Stomach (tissue), 8 donors: ENCODE measurements at regions not wholly inside any gene's neighbourhood (a gene's known extent, or its start where the extent isn't known, plus 50 kb on each side); places are given as distances from the start of the nearest gene placed in this dataset.
A peak's percentile ranks its signal among the peaks of the same experiment; 100 is the strongest.

Experiments
- DNase-seq, 2 donors: peaks; one replicate each; pipeline versions ENCODE4 v3.0.0 to v3.0.0-alpha.2; 2013 to 2019
- H3K27ac ChIP-seq, 5 donors: fragments of 200-600 bp in 4 of 5; sonication (generic) in 4 of 5; one replicate each; pipeline ENCODE4 v1.5.1; 2013 to 2019; ENCODE audit warnings: mild to moderate bottlenecking in 1 of 5, moderate library complexity in 1 of 5
- H3K27me3 ChIP-seq, 3 donors: fragments of 200-600 bp; sonication (generic); one replicate each; pipeline ENCODE4 v1.5.1; 2017 to 2019; ENCODE audit warnings: mixed run types in 1 of 3
- H3K36me3 ChIP-seq, 4 donors: fragments of 200-600 bp; sonication (generic); 1 replicate in 3 of 4; 2 replicates in 1 of 4; pipeline ENCODE4 v1.5.1; 2016 to 2019
- H3K4me1 ChIP-seq, 4 donors: fragments of 200-600 bp; sonication (generic); one replicate each; pipeline ENCODE4 v1.5.1; 2016 to 2019
- H3K4me3 ChIP-seq, 4 donors: fragments of 200-600 bp; sonication (generic) in 3 of 4; one replicate each; pipeline ENCODE4 v1.5.1; 2016 to 2019; ENCODE audit warnings: mild to moderate bottlenecking in 1 of 4
- H3K9me3 ChIP-seq, 4 donors: fragments of 200-600 bp; sonication (generic); one replicate each; pipeline ENCODE4 v1.5.1; 2016 to 2019
- CTCF ChIP-seq, 7 experiments: fragments of 450-650 bp in 4 of 7; fragments of 200-600 bp in 3 of 7; sonication (generic) in 3 of 7; IDR thresholded peaks; one replicate each; pipeline ENCODE4 v1.5.1; 2016 to 2019; ENCODE audit warnings: antibody characterized with exemption in 7 of 7, control low read depth in 2 of 7, mild to moderate bottlenecking in 1 of 7
- EP300 ChIP-seq: sonication (generic); formaldehyde crosslinking; IDR thresholded peaks from one replicate; pipeline ENCODE4 v1.6.1; 2017; ENCODE audit warnings: antibody characterized with exemption
- POLR2A ChIP-seq, 4 donors: fragments of 450-650 bp; IDR thresholded peaks; one replicate each; pipeline ENCODE4 v1.6.1; 2016; ENCODE audit warnings: antibody characterized with exemption in 4 of 4, control low read depth in 2 of 4, mild to moderate bottlenecking in 1 of 4, moderate library complexity in 1 of 4
- POLR2AphosphoS5 ChIP-seq, 3 donors: sonication (generic); formaldehyde crosslinking; IDR thresholded peaks; one replicate each; pipeline ENCODE4 v1.6.1; 2016; ENCODE audit warnings: antibody characterized with exemption in 3 of 3
- WGBS, 5 donors: extraction: QIAGEN DNeasy Blood & Tissue Kit in 3 of 5; methylation state at CpG; one replicate each; pipeline versions ENCODE4 v1.1.5 to v1.1.7; 2013 to 2018; 5-methylcytosine and 5-hydroxymethylcytosine counted together
- intact Hi-C: fragments of 100-400 bp; cut with DNase I; formaldehyde crosslinking; loops from one replicate; pipeline ENCODE4 v1.15.1; 2023; ENCODE audit warnings: low total_unique reads
- donor health status: healthy with polysubstance abuse.
- donor health status: Bipolar disorder and iron deficiency.
- donor health status: healthy.

DNA sequence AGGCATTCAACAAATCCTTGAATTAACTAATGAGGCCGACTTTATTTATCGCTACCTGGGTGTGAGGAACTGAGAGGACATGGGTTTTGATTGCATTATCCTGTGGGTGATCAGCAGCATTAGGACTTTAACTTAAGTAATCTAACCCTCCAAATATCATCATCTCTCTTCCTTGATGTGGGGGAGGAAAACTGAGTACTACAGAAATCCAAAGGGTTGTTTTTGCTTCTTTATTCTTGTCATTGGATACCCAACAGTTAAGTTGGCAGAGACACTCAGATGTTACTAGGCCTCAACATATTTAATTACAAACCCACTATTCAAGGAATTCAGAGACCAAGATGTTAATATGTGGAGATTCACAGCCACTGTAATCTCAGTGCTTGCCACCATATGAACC lies 97.4 kb upstream of the ST6GALNAC5 start:
- Histone ChIP-seq H3K4me3 (no peak overlapping the region), H3K4me1 (no peaks in the 10 kb centered on the region), H3K36me3 (no peaks in the 10 kb centered on the region), H3K27ac (no peak overlapping the region), H3K9me3 (no peaks in the 10 kb centered on the region), H3K27me3 (no peaks in the 10 kb centered on the region)
- TF ChIP-seq EP300 (no peak), CTCF (IDR thresholded peaks at IDR 0.05) (no peak), POLR2A (IDR thresholded peaks at IDR 0.05) (no peak), POLR2AphosphoS5 (IDR thresholded peaks at IDR 0.05) (no peak)
- DNase-seq, result no peak
- intact Hi-C loops, result no loop called here
- WGBS, 5 donors, result 89 to 96% (median 89%) methylated on average over 2 of the region's 2 CpGs

GRCh38 chr1:76770979-76771378 lies 96.3 kb upstream of the ST6GALNAC5 start:
- intact Hi-C loops, result no loop called here
- Histone ChIP-seq H3K36me3 (no peaks in the 10 kb centered on the region), H3K27me3 (no peaks in the 10 kb centered on the region), H3K4me1 (no peaks in the 10 kb centered on the region), H3K9me3 (no peaks in the 10 kb centered on the region), H3K4me3 (no peak overlapping the region), H3K27ac (no peak overlapping the region)
- DNase-seq, result peak in 1 of 2 donors; percentile 26
- 23 to 39% (median 27%) methylated on average over 3 of the region's 3 CpGs for WGBS, 5 donors
- TF ChIP-seq POLR2AphosphoS5 (IDR thresholded peaks at IDR 0.05), result no peak
- no peak for TF ChIP-seq CTCF (IDR thresholded peaks at IDR 0.05)
- TF ChIP-seq POLR2A (IDR thresholded peaks at IDR 0.05), result no peak
- TF ChIP-seq EP300, result no peak

DNA sequence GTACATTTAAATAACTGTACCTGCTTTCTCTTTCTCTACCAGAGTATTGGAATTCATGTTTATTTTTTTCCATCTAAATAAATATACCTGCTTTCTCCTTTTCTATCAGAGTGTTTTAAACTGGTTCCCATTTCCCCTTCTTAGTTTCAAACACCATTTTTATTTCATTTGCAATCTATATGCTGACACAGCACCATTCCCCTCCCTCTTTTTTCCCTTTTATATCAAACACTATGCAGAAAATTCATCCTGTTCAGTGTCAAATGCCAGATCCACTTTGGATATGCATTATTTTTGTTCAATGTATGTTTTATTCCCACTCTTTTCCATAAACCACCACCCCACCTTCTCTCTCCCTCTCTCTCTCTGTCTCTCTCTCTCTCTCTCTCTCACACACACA lies 85.8 kb upstream of the ST6GALNAC5 start:
- Histone ChIP-seq H3K27me3 (no peaks in the 10 kb centered on the region), H3K4me3 (no peak overlapping the region), H3K9me3 (no peaks in the 10 kb centered on the region), H3K36me3 (no peaks in the 10 kb centered on the region), H3K4me1 (no peaks in the 10 kb centered on the region), H3K27ac (no peak overlapping the region)
- intact Hi-C loops, result no loop called here
- no peak for DNase-seq
- no peak for TF ChIP-seq POLR2A (IDR thresholded peaks at IDR 0.05)
- TF ChIP-seq CTCF (IDR thresholded peaks at IDR 0.05), result no peak
- TF ChIP-seq POLR2AphosphoS5 (IDR thresholded peaks at IDR 0.05), result no peak
- no peak for TF ChIP-seq EP300

DNA sequence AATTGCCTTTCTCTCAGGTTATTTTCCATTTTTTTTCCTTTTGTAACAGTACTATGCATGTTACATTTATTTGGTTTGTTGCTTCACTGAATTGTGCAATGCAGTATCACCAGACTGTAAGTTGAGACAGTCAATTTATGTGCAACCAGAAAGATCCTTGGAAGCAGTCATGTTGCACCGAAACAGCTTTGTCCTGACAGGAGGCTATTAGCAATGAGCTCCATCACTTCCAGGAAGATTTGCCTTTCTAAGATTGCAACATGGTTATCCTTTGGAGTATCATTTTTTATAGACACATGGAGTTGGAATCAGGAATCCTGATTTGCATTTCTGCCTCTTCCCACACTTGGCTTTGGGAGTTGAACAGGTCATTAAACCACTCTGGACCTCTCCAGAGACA lies 84.5 kb upstream of the ST6GALNAC5 start:
- peak in 1 of 2 donors; percentile 22 for DNase-seq
- intact Hi-C loops, result no loop called here
- TF ChIP-seq EP300, result no peak
- no peak for TF ChIP-seq POLR2A (IDR thresholded peaks at IDR 0.05)
- TF ChIP-seq POLR2AphosphoS5 (IDR thresholded peaks at IDR 0.05), result peak in 1 of 3 donors; percentile 12
- H3K36me3 ChIP-seq, result no peaks in the 10 kb centered on the region
- no peak overlapping the region for H3K27ac ChIP-seq
- 81 to 91% (median 84%) methylated on average over 1 of the region's 1 CpG for WGBS, 5 donors
- no peaks in the 10 kb centered on the region for H3K27me3 ChIP-seq
- no peak overlapping the region for H3K4me3 ChIP-seq
- H3K4me1 ChIP-seq, result no peaks in the 10 kb centered on the region
- no peaks in the 10 kb centered on the region for H3K9me3 ChIP-seq

- TF ChIP-seq POLR2AphosphoS5 (IDR thresholded peaks at IDR 0.05) (no peak), POLR2A (IDR thresholded peaks at IDR 0.05) (no peak), EP300 (no peak), CTCF (IDR thresholded peaks at IDR 0.05) (no peak)
- Histone ChIP-seq H3K36me3 (no peaks in the 10 kb centered on the region), H3K9me3 (no peaks in the 10 kb centered on the region), H3K27ac (no peak overlapping the region), H3K27me3 (no peaks in the 10 kb centered on the region), H3K4me3 (no peak overlapping the region), H3K4me1 (no peaks in the 10 kb centered on the region)
- DNase-seq, result no peak
- intact Hi-C loops, result no loop called here
These were observed 82.8 kb upstream of the ST6GALNAC5 start for GRCh38 chr1:76784502-76784901.
